ENCODE measurements at regions not wholly inside any gene's neighbourhood (a gene's known extent, or its start where the extent isn't known, plus 50 kb on each side); places are given as distances from the start of the nearest gene placed in this dataset.

DNA sequence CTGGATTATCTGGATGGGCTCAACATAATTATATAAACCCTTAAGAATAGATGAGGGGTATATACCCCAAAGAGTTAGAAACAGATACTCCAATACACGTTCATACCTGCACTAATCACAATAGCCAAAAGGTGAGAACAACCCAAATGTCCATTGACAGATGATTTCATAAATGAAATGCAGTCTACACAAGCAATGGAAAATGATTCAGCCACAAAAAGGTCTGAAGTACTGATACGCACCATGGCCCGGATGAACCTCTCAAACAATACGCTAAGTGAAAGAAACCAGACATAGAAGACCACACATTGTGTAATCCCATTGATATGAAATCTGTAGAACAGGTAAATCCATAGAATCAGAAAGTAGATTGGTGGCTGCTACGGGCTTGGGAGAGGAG is 316.8 kb downstream of the LPIN1 start:
- TF ChIP-seq, protein P1, sequence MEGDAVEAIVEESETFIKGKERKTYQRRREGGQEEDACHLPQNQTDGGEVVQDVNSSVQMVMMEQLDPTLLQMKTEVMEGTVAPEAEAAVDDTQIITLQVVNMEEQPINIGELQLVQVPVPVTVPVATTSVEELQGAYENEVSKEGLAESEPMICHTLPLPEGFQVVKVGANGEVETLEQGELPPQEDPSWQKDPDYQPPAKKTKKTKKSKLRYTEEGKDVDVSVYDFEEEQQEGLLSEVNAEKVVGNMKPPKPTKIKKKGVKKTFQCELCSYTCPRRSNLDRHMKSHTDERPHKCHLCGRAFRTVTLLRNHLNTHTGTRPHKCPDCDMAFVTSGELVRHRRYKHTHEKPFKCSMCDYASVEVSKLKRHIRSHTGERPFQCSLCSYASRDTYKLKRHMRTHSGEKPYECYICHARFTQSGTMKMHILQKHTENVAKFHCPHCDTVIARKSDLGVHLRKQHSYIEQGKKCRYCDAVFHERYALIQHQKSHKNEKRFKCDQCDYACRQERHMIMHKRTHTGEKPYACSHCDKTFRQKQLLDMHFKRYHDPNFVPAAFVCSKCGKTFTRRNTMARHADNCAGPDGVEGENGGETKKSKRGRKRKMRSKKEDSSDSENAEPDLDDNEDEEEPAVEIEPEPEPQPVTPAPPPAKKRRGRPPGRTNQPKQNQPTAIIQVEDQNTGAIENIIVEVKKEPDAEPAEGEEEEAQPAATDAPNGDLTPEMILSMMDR (IDR thresholded peaks at IDR 0.05), result no peak
- no peak for TF ChIP-seq ZFX (IDR thresholded peaks at IDR 0.05; ENCODE audit: borderline replicate concordance)

All from 22Rv1 (cell line).